NCI-H2081 treated with DMSO at 0.1 percent for 48 hours (cell line): ENCODE measurements at regions not wholly inside any gene's neighbourhood (a gene's known extent, or its start where the extent isn't known, plus 50 kb on each side); places are given as distances from the start of the nearest gene placed in this dataset.
"Not testable (repeated sequence)": the region's sequence is repeated elsewhere in the genome, so short reads cannot be mapped to it uniquely, and the experiment has no call there.

Experiments used
- DNase-seq: peaks from one replicate; lab custom pipeline; 2025; lab: John Stamatoyannopoulos, UW

DNA sequence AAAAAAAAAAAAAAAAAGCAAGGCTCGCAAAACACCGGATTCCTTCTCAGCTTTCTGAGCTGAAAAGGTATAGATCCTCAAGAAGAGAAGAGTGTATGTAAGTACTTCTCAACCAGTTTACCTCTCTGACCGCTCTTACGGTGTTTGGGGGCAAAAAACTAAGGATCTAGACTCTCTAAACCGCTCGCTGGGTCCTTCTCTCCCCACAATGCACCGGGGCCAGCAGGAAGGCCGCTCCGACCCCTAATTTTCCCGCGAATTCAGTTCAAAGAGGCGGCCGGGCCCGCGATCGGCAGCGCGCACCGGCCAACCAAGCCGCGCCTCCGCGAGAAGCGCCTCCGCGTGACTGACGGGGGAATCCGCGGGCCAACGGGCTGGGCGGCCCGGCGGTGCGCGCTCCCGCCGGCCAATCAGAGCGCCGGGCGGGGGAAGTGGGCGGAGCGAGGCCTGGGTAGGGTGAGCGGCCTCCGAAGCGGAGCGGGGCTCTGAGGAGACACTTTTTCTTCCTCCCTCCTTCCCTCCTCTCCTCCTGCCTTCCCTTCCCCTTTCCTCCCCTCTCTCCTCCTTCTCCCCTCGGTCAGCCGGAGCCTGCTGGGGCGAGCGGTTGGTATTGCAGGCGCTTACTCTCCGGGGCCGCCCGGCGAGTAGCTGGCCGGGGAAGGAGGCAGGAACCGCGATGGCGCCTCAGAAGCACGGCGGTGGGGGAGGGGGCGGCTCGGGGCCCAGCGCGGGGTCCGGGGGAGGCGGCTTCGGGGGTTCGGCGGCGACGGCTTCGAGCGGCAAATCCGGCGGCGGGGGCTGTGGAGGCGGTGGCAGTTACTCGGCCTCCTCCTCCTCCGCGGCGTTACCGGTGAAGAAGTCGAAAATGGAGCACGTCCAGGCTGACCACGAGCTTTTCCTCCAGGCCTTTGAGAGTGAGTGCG is 93.0 kb downstream of the CRLF3 start:
- not testable (repeated sequence) for DNase-seq

DNA sequence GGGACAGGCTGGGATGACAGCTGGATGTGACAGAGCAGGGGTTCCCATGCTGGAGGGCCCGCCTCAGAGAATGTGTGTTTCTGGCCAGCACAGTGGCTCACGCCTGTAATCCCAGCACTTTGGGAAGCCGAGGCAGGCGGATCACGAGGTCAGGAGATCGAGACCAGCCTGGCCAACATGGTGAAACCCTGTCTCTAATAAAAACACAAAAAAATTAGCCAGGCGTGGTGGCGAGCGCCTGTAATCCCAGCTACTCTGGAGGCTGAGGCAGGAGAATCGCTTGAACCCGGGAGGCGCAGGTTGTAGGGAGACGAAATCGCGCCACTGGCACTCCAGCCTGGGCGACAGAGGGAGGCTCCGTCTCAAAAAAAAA is 93.7 kb downstream of the CRLF3 start:
- DNase-seq: not testable (repeated sequence)

DNA sequence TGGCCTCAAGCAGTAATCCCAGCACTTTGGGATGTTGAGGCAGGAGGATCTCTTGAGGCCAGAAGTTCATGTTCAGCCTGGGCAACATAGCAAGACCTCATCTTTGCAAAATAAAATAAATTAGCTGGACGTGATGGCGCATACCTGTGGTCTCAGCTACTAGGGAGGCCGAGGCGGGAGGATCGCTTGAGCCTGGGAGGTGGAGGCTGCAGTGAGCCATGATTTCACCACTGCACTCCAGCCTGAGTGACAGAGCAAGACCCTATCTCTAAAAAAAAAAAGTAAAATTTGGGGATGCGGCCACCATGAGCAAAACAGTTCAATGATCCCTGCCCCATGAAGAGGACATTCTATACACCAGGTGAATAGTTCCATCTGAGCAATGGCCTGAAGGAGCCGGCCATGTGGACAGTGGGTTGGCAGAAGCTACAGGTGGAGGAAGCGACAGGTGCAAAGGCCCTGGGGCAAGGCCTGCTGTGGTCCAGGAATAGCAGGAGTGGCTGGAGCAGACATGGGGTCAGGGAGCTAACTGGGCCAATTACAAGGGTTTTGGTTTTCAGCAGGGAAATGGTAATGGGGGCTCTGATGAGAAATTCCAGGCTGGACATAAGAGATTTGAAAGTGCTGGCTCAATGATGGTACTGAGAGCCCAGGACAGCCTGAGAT is 94.2 kb downstream of the CRLF3 start:
- DNase-seq: not testable (repeated sequence)

DNA sequence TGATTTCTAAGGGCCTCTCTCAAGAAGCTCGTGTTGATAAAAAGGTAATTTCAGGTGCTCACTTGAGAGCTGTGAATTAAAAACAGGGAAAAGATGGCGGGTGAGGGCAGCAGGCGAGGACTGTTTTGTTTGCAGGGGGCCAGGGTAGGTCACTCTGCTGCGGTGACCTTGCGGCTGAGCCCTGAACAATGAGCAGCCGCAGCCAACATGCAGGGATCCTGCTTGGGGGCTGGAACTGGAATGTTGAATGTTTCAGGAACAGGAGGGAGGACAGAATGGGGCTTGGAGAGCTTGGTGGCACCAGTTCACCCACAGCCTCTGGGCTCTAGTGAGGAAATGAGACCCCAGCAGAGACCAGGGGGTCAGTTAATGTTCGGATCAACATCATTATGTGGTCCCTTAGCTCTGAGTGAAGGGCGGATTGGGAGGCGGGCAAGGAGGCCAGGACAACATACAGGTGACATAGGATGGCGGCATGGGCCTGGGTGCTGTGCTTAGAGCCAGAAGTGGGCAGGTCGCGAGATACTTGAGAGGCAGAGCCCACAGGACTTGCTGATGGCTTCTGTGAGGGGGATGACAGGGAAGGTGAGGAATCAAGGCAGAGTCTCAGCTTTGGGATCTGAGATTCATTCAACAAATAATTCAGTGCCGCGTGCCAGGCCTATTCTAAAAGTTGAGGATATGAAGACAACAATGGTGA is 94.9 kb downstream of the CRLF3 start:
- not testable (repeated sequence) for DNase-seq

DNA sequence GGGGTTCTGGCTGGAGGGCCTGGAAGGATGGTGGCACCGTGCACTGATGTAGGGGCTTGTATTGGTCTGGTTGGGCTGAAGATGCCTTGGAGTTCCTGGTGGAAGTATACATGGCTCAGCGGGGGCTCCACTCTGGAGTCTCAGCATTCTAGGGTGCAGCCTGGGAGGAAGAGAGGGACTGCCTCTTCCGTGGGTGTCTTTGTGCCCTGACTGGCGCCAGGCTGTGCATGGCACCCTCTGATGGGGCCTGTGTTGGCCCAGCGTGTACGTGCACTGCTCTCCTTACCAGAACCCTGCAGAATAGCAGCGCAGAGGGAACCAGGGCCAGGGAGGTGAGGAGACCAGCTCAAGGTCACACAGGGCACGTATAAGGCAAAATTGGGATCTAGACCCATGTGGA is 97.0 kb downstream of the CRLF3 start:
- not testable (repeated sequence) for DNase-seq

DNA sequence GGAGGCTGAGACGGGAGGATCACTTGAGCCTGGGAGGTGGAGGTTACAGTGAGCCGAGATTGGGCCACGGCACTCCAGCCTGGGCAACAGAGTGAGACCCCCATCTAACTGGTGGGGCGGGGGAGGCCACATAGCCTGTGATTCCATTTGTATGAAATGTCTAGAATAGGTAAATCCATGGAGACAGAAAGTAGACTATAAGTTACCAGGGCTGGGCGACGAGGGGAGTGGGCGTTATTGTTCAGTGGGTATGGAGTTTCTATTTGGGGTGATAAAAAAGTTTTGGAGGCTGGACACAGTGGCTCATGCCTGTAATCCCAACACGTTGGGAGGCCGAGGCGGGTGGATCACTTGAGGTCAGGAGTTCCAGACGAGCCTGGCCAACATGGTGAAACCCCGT is 97.8 kb downstream of the CRLF3 start:
- DNase-seq: not testable (repeated sequence)

DNA sequence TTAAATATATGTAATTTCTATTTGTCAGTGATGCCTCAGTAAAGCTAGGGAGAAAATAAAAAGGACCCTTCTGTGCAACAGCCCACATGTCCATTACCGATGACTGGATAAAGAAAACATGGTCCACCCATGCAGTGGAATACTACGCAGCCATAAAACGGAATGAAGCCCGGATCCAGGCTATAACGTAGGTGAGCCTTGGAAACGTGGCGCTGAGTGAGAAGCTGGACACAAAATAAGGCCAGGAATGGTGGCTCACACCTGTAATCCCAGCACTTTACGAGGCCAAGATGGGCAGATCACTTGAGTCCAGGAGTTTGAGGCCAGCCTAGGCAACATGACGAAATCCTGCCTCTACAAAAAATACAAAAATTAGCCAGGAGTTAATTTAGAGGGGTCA is 98.2 kb downstream of the CRLF3 start:
- DNase-seq: not testable (repeated sequence)

DNA sequence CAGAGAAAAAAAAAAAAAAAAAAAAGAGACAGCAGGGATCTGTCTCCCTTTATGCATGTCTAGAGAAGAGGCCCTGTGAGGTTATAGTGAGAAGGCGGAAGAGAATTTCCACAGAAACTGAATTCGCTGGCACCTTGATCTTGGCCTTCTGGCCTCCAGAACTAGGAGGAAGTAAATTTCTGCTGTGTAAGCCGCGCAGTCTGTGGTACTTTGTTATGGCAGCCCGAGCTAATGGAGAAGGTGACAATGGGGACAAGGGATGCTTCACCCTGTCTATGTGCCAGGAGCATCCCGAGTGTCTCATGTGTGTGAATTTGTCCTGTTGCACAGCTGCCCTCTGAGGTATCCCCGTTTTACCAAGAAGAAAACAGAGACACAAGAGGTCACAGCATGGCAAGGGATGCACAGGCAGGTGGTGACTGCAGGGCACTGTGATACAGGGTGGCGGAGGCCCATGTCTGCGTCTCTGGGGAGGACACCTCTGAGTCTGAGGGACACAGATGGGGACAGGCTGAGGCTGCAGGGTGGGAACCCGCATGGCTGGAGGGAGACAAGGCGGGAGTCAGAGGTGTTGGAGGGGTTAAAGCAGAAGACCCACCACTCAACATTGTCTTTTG is 100.3 kb downstream of the CRLF3 start:
- DNase-seq: not testable (repeated sequence)

DNA sequence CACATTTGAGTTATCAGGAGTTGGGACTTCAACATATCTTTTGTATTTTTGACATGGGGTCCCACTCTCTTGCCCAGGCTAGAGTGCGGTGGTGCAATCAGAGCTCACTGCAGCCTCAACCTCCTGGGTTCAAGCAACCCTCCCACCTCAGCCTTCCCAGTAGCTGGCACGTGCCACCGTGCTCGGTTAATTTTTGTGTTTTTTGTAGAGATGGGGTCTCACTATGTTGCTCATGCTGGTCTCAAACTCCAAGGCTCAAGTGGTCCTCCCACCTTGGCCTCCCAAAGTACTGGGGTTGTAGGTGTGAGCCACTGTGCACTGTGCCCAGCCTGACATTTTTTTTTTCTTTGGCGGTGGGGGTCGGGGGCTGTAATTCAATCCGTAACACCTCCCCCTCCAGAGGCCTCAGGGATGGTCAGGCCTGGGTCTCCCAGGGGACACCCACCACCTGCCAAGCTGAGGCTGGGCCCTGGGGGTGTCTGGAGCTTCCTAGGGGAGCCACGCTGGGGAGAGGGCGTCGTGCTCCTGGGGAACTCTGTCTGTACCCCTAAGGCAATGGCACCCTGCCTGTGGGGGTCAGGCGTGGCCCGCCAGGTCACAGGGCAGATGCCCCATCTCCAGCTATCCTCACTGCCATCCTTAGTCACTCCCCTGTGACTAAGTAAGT is 102.2 kb downstream of the CRLF3 start:
- not testable (repeated sequence) for DNase-seq

DNA sequence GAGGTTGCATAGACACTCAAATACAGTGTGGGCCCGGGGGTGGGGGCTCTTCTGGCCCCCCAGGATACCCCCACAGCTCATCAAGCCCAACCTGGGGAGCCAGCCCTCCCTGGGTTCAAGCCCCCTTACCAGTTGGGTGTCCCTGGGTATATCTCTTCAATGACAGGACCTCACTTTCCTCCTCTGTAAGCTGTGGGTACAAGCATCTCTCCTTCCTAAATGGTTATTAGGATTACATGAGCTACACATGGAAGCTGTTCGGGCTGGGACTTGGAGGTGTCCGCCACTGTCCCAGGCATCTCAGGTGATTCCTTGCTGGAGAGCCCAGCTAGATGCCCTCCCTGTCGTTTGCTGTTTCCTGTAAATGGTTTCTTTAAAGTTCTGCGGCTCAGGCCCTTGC is 103.5 kb downstream of the CRLF3 start:
- not testable (repeated sequence) for DNase-seq

DNA sequence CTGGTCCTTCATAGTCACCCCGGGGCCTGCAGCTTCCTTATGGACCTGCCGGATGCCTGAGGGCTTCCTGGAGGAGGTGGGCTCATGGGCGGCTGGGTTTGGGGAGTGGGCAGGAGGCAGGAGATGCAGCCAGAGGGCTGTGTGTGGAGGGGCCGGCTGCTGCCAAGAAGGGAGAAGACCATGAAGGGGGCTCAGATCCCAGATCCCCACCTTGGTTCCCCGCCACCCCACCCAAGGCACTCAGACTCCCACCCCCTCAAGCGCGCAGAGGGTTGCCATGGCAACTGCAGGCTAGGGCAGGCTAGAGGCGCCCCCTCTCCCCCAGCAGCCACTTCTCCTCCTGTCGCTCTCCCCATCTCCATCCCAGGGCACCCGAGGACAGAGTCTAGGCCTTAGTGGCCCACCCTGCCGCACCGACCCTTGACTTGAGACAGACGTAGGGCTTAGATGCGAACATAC is 104.5 kb downstream of the CRLF3 start:
- DNase-seq: no peak

DNA sequence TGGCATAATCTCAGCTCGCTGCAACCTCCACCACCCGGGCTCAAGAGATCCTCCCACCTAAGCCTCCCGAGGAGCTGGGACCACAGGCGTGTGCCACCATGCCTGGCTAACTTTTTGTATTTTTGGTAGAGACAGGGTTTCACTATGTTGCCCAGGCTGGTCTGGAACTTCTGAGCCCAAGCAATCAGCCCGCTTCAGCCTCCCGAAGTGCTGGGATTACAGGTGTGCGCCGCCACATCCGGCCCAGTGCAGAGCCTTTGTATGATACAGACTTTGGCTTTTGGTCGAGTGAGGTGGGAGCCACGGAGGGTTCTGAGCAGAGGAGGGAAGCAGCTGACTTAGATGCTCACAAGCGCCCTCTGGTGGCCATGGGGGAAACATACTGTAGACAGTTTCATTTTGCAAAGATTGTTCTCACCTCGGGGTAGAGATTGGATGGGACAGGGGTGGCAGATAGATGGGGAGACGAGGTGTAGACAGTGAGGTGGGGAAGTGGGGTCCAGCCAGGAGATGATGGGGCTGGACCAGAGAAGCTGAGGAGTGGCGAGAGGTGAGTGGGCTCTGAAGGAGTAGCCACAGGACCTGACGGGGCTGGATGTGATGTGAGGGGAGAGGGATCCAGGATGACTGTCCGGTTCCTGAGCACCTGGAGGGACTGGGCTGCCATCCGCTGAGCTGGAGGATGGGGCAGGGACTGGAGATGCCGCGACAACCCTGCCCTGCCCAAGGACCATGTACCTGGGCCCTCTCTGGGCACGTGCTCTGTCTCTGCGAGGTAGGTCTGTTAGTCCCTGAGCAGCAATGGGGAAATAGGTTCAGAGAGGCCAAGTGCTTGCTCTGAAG is 105.1 kb downstream of the CRLF3 start:
- DNase-seq: not testable (repeated sequence)

DNA sequence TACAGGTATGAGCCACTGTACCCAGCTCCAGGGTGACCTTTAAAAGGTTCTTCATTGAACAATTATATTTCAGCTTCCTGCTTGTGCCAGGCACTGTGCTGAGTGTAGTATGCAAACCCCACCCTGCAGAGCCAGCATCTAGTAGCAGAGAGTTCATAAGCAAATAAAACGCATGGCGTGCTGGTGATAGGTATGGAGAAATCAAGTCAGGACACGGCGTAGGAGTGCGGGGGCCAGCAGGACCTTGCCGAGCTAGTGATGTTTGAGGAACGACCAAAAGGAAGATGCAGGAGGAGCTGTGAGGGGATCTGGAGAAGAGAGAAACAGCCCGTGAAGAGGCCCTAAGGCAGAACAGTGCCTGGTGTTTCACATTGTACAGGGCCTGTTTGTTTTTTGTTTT is 105.8 kb downstream of the CRLF3 start:
- DNase-seq: not testable (repeated sequence)

DNA sequence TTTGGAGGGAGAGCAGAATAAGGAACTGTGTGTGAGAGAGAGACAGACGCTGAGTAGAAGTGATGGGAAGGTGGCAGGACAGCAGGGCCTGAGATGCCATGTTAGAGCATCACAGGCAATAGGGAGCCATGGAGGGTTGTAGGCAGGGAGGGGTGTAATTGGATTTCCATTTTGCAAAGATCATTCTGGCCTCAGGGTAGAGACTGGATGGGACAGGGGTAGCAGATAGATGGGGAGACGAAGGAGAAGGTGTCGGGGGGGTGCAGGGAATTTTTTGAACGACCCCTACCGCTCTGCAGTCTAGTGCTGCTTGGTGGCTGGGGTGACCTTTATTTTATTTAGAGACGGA is 106.4 kb downstream of the CRLF3 start:
- DNase-seq: not testable (repeated sequence)

DNA sequence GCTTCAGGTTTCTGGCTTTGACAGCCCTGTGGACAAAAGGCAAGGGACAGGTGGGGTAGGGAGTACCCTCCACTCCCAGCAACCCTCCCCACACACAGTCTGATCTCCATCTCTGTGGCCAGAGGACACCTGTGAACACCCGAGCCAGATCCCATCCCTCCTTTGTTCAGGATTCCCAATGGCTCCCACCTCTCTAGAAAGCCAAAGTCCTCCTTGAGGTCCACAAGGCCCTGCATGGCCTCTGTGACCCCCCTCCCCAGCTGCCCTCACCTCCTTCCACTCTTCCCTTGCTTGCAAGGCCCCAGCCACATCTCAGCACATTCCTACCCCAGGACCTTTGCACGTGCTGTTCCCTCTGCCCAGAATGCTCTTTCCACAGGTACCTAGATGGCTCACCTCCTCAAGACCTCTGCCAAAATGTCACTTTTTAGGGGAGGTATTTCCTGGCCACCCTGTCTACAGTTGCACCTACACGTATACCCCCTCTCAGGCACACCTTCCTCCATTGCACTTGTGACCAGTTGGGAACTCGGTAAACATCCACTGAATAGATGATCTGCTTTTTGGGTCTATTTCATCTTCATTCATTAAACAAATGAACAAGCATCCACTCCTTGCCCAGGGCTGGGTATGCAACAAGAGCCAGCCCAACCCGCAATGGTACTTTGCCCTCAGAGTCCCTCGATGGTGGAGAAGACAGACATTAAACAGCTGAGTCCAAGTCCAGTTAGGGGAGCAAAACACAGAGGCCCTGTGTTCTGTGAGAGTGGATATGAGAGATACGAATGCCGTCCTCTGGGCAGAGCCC is 107.0 kb downstream of the CRLF3 start:
- DNase-seq: no peak

DNA sequence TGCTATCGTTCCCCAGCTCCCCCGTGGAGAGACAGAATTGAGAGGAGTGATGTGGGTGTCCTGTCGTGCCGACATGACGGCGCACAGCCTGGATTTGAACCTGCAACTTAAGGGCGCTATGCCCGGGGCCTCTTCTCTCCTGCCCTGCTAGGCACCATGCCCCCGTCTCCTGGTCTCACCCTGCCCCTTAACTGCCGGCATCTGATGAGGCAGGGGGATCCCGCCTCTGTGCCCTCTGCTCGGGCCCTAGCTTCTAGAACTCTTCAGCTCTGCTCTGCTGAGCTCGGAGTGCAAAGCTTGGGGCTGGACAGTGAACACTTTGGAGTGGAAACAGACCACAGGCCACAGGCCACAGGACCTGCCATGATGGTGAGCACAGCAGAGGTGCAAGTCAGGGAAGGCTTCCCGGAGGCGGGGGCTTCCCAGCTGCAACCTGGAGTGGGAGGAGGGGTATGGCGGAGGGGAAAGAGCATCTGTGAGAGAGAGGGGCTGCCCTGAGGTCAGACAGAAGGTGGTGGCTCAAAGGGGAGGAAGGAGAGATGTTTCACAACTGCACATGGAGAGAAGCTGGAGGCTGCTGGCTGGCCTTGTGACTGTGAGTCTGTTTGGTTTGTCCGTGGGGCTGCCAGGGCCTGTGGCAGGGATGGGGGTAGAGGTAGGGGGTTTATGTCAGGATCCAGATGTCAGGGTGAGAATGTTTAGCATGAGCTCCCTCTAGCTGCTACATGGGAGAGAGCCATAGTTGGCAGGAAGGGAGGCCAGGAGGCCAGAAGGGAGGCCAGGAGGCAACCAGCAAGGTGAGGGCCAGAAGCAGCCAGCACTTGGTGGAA is 107.8 kb downstream of the CRLF3 start:
- no peak for DNase-seq

DNA sequence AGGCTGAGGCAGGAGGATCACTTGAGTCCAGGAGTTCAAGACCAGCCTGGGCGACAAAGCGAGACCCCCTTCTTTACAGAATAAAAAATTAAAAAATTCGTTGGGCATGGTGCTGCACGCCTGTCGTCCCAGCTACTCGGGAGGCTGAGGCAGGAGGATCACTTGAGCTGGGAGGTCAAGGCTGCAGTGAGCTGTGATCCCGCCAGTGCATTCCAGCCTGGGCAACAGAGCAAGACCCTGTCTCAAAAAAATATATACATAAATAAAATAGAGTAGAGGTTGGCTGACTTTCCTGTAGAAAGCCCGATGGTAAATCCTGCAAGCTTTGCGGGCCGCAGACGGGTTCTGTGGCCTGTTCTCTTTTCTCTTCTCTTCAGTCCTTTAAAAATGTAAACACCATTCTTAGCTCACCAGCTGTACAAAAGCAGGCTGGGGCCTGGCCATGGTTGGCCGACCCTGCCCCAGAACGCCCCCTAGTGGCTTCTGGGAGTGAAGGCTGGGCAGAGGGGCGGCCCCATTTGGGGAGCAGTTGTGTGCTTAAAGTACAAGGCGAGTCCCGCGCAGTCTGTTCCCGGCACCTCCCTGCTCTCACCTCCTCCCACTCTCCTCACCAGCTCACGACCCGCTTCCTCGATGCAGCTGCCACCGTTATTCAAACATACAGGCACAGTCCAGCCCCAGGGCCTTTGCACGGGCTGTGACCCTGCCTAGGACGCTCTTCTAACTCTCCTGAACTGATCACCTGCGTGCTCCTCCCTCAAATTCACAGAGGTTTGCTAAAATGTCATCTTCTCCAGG is 109.5 kb downstream of the CRLF3 start:
- not testable (repeated sequence) for DNase-seq

DNA sequence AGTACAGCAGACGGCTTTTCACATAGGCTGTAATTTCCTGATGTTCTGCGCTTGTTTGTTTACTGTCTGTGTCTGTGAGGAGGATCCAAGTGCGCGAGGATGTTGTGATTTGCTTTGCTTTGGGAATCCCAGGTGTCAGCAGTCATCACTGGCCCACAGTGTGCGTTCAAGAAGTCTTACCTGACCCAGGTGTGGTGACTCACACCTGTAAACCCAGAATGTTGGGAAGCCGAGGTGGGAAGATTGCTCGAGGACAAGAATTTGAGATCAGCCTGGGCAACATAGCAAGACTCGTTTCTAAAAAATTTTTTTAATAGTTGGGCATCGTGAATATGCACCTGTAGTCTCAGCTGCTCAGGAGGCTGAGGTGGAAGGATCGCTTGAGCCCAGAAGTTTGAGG is 110.7 kb downstream of the CRLF3 start:
- not testable (repeated sequence) for DNase-seq
